GM18951 (cell line): ENCODE measurements at regions not wholly inside any gene's neighbourhood (a gene's known extent, or its start where the extent isn't known, plus 50 kb on each side); places are given as distances from the start of the nearest gene placed in this dataset.
"Not testable (repeated sequence)": the region's sequence is repeated elsewhere in the genome, so short reads cannot be mapped to it uniquely, and the experiment has no call there.

Experiments
- POLR2A ChIP-seq: IDR thresholded peaks from 4 replicates; pipeline ENCODE4 v1.6.1; 2011; ENCODE audit warnings: mild to moderate bottlenecking; ENCODE audit not compliant: insufficient read length, insufficient read depth; ENCODE audit errors: extremely low read depth
- in situ Hi-C: fragments of 300-500 bp; cut with MboI; formaldehyde crosslinking; loops from one replicate; pipeline ENCODE4 v1.12.0; 2022; ENCODE audit warnings: low sequenced_read_pairs, mixed read lengths, inconsistent platforms; ENCODE audit not compliant: unreplicated experiment

GRCh38 chr5:60457233-60457632 is 242.7 kb downstream of the DEPDC1B start:
- TF ChIP-seq POLR2A = no peak
- in situ Hi-C loops = no loop called here

DNA sequence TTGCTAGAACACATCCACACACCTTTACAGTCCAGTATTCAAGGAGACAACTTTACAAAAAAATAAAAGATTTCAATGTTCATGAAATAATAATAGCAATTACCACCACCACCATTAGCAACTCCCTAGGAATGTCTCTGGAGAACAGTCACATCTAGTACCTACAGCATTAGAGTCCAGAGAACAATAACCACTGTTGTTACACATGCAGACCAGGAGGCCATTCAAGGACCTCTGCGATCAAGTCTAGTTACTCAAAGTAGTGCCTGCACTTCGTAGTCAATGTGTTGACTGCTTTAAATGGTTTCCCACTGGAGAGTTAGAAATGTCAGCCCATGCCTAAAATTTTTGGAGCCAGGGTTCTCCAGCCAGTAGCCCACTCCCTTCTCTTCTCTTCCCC is 244.4 kb downstream of the DEPDC1B start:
- no peak for TF ChIP-seq POLR2A
- in situ Hi-C loops = no loop called here

DNA sequence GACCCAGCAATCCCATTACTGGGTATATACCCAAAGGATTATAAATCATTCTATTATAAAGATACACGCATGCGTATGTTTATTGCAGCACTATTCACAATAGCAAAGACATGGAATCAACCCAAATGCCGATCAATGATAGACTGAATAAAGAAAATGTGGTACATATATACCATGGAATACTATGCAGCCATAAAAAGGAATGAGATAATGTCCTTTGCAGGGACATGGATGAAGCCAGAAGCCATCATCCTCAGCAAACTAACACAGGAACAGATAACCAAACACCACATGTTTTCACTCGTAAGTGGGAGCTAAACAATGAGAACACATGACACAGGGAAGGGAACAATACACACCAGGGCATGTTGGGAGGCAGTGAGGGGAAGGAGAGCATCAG is 245.7 kb downstream of the DEPDC1B start:
- in situ Hi-C loops = not testable (repeated sequence)

DNA sequence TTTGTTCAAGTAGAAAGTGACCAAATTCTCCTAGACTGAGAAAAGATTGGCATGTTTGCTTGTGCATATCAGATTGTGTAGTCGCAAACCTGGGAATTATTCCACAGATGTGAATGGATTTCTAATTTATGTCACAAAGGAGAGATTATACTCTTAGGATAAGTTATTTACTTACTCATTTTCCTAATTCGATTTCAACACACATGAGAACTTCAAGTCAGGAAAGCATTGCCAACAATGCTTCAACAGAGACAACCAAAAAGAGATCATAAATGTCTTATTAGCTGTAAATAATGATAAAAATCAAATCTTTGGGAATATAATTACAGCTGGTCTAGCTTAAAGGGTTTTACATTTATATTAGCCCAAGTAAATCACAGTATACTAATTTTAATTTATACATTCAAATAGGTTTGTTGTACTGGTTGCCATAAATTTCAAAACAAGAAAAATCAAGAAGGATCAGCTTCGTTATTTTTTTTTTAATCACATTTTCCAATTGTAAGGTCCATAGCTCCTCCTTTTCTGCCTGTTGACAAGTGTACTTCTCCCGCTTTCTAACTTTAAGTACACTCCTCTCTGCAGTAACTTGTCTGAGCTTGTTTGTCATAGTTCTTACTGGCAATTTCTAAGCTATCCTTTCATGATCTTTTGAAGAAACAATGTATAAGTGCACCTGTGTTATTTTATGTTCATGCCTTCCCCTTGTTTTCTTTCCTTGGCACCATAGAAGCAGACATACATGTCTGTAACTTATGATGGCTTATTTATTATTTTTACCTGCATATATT is 246.6 kb downstream of the DEPDC1B start:
- no peak for TF ChIP-seq POLR2A
- in situ Hi-C loops = no loop called here

- in situ Hi-C loops = no loop called here
- TF ChIP-seq POLR2A = no peak
These were observed 251.4 kb downstream of the DEPDC1B start for GRCh38 chr5:60448600-60448999.

DNA sequence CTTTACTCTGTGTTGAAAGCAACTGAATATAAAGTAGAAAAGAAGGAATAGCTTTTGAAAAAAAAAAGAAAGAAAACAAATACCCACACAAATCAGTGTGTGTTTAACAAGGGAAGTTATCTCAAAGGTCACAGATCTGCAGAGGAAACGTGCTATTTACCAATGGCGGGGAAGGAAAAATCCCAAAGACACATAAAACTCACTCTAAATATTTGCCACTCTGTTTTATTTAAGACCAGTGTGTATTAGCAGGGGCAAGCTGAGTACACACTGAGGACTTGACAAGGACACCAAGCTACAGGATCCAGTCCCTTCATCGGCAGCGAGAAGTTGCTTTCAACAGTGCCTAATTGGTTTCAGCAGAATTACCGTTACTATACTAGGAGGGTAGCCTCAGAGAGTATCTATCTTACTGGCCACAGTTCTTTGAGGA is 252.5 kb downstream of the DEPDC1B start:
- in situ Hi-C loops = no loop called here

DNA sequence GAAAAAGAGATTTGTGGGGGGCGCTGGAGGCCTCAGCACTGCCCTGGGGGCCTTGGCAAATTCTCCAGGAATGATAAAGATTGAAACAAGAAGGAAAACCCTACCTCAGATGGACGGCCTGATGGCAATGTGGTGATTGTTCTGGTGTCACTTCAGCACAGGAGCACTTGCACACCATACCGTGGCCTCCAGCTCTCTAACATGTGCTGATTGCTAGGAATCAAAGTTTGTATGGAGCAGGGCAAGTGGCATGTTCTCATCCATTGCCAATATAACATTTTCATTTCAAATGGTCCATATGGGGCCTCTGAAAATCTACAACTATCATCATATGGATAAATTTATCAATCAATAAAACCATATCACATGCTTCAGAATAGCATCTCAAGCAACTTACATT is 253.0 kb downstream of the DEPDC1B start:
- in situ Hi-C loops = no loop called here
- no peak for TF ChIP-seq POLR2A

More for the DNA sequence above, 252.5 kb downstream of the DEPDC1B start:
- no peak for TF ChIP-seq POLR2A

- no peak for TF ChIP-seq POLR2A
- in situ Hi-C loops = no loop called here
These were observed 254.0 kb downstream of the DEPDC1B start for GRCh38 chr5:60445921-60446320.

DNA sequence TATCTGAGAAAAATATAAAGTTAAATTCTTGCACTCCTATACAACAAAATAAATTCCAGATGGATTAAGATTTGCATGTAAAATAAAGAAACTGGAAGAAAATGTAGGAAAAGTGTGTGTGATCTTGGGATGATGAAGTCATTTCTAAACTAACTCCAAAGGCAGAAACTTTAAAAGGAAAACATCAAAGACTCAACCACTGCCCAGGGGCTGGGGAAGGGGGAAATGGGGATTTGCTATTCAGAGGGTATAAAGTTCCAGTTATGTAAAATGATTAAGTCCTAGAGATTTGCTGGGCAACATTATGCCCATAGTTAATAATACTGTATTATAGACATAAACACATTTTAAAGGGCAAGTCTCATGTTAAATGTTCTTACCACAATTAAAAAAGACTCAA is 254.5 kb downstream of the DEPDC1B start:
- in situ Hi-C loops = no loop called here
- TF ChIP-seq POLR2A = no peak

DNA sequence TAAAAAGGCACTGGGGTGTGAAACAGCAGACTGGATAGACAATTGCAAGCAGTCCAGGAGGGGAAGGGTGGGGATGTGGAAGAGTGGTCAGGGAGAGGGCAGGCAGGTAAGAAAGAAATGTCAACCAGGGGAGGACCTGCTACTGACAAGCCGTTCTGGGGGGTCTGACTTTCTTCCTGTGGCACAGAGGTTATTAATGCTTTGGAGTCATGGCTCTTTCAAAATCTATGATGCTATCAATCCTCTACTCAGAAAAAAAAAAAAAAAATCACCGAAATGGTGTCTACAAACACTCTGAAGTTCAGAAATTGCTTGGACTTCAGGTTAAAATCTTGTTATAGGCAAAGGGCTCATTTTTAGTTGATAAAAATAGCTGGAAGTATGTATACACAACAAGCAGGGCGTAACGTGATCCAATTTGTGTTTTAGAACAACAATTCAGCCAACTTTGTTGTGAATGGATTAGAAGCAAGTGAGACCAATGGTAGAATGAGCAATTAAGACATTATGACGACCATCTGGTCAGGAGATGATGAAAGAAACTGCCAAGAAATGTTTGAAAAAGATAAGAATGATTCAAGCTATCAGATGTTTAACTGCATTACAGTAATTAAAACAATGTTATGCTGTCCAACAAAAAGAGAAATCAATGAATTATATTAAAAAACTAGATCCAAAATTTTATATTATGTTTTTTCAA is 255.2 kb downstream of the DEPDC1B start:
- in situ Hi-C loops = no loop called here
- TF ChIP-seq POLR2A = no peak

GRCh38 chr5:60439552-60439951 is 260.4 kb downstream of the DEPDC1B start:
- in situ Hi-C loops = no loop called here
- no peak for TF ChIP-seq POLR2A

GRCh38 chr5:60437308-60437707 is 262.7 kb downstream of the DEPDC1B start:
- in situ Hi-C loops = no loop called here
- TF ChIP-seq POLR2A = no peak

GRCh38 chr5:60436518-60436917 is 263.4 kb downstream of the DEPDC1B start:
- no peak for TF ChIP-seq POLR2A
- in situ Hi-C loops = no loop called here

GRCh38 chr5:60435808-60436207 is 264.2 kb downstream of the DEPDC1B start:
- in situ Hi-C loops = no loop called here
- no peak for TF ChIP-seq POLR2A

DNA sequence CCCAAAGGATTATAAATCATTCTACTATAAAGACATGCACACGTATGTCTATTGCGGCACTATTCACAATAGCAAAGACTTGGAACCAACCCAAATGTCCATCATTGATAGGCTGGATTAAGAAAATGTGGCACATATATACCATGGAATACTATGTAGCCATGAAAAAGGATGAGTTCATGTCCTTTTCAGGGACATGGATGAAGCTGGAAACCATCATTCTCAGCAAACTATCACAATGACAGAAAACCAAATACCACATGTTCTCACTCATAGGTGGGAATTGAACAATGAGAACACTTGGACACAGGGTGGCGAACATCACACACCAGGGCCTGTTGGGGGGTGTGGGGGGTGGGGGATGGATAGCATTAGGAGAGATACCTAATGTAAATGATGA is 273.8 kb downstream of the DEPDC1B start:
- in situ Hi-C loops = not testable (repeated sequence)

DNA sequence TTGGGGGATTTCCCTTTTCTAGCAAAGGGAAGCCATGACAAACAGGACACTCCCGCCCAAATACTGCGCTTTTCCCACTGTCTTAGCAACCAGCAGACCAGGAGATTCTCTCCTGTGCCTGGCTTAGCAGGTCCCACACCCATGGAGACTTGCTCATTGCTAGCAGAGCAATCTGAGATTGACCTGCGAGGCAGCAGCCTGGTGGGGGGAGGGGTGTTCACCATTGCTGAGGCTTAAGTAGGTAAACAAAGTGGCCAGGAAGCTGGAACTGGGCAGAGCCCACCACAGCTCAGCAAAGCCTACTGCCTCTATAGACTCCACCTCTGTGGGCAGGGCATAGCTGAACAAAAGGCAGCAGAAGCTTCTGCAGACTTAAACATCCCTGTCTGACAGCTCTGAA is 279.2 kb downstream of the DEPDC1B start:
- in situ Hi-C loops = not testable (repeated sequence)
